PC-3 (cell line): ENCODE measurements at regions not wholly inside any gene's neighbourhood (a gene's known extent, or its start where the extent isn't known, plus 50 kb on each side); places are given as distances from the start of the nearest gene placed in this dataset.

Experiments used
- EZH2 ChIP-seq: fragments of 300-600 bp; sonication (generic); IDR thresholded peaks from one replicate; pipeline ENCODE4 v1.6.1; 2017; ENCODE audit warnings: antibody characterized with exemption, mild to moderate bottlenecking, low read length; ENCODE audit not compliant: unreplicated experiment
- EZH2phosphoT487 ChIP-seq: fragments of 300-600 bp; sonication (generic); IDR thresholded peaks from 2 replicates; pipeline ENCODE4 v1.6.1; 2018; ENCODE audit warnings: mild to moderate bottlenecking, antibody characterized with exemption, low read length, borderline replicate concordance
- TF ChIP-seq, protein P1 (sequence below): fragments of 300-600 bp; sonication (generic); conservative IDR thresholded peaks from 2 replicates; pipeline ENCODE4 v1.5.1; 2017; ENCODE audit warnings: antibody characterized with exemption, low read depth, mild to moderate bottlenecking, low read length

DNA sequence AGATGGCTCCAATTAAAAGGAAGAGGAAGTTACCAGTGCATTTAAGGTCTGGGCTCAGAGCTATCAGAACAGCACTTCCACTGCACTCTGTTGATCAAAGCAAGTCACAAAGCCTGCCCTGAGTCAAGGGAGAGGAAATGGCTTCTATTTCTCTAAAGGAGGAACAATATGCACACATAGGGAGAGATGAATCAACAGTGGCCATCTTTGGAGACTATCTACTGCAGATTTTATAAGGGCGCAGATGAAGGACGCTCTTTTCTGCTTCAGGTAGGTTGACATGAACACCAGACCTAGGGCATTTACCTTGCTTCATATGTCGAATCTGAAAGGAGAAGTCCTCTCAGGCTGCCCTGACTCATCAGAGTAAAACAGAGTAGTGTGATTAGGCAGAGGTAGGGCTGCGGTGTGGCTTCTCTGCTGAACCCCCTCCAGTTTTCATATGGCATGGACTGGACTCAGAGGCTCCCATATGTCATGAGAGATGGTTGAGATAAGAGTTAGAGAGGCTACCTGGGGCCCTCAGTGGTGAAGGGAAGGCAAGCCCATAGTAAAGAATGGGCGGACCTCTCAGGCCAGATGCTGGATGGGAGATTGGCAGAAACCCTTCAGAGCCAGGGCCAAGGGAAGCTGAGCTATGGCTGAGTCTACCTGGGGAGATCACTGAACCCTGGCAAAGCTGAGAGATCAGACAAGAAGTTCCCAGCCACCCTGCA, 84.4 kb downstream of the ARF6 start:
- TF ChIP-seq, protein P1, sequence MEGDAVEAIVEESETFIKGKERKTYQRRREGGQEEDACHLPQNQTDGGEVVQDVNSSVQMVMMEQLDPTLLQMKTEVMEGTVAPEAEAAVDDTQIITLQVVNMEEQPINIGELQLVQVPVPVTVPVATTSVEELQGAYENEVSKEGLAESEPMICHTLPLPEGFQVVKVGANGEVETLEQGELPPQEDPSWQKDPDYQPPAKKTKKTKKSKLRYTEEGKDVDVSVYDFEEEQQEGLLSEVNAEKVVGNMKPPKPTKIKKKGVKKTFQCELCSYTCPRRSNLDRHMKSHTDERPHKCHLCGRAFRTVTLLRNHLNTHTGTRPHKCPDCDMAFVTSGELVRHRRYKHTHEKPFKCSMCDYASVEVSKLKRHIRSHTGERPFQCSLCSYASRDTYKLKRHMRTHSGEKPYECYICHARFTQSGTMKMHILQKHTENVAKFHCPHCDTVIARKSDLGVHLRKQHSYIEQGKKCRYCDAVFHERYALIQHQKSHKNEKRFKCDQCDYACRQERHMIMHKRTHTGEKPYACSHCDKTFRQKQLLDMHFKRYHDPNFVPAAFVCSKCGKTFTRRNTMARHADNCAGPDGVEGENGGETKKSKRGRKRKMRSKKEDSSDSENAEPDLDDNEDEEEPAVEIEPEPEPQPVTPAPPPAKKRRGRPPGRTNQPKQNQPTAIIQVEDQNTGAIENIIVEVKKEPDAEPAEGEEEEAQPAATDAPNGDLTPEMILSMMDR = no peak
- no peak for TF ChIP-seq EZH2
- TF ChIP-seq EZH2phosphoT487 = no peak
